ENCODE measurements at regions not wholly inside any gene's neighbourhood (a gene's known extent, or its start where the extent isn't known, plus 50 kb on each side); places are given as distances from the start of the nearest gene placed in this dataset.

- DNase-seq = no peak
Observed at GRCh38 chr22:47694536-47695130, 932.2 kb downstream of the TBC1D22A start.

- DNase-seq = no peak
Observed at GRCh38 chr22:47693606-47694005, 931.2 kb downstream of the TBC1D22A start.

- DNase-seq = no peak
Observed at GRCh38 chr22:47692811-47693210, 930.4 kb downstream of the TBC1D22A start.

- DNase-seq = no peak
Observed at GRCh38 chr22:47691152-47691895, 928.9 kb downstream of the TBC1D22A start.

- DNase-seq = no peak
Observed at GRCh38 chr22:47690586-47690985, 928.1 kb downstream of the TBC1D22A start.

- no peak for DNase-seq
Observed at GRCh38 chr22:47690166-47690565, 927.7 kb downstream of the TBC1D22A start.

GRCh38 chr22:47687776-47688175, 925.3 kb downstream of the TBC1D22A start:
- no peak for DNase-seq

GRCh38 chr22:47687346-47687655, 924.9 kb downstream of the TBC1D22A start:
- DNase-seq = no peak

GRCh38 chr22:47686594-47687345, 924.3 kb downstream of the TBC1D22A start:
- no peak for DNase-seq

- no peak for DNase-seq
Observed at GRCh38 chr22:47681411-47682165, 919.1 kb downstream of the TBC1D22A start.

GRCh38 chr22:47678636-47679287, 916.3 kb downstream of the TBC1D22A start:
- DNase-seq = no peak

GRCh38 chr22:47678048-47678447, 915.6 kb downstream of the TBC1D22A start:
- DNase-seq = no peak

- DNase-seq = no peak
Observed at GRCh38 chr22:47676685-47677084, 914.2 kb downstream of the TBC1D22A start.

GRCh38 chr22:47674600-47674999, 912.1 kb downstream of the TBC1D22A start:
- no peak for DNase-seq

GRCh38 chr22:47673557-47673956, 911.1 kb downstream of the TBC1D22A start:
- DNase-seq = no peak

- no peak for DNase-seq
Observed at GRCh38 chr22:47672526-47672925, 910.1 kb downstream of the TBC1D22A start.

GRCh38 chr22:47665151-47665550, 902.7 kb downstream of the TBC1D22A start:
- no peak for DNase-seq

GRCh38 chr22:47663615-47664605, 901.5 kb downstream of the TBC1D22A start:
- DNase-seq = no peak

GRCh38 chr22:47659467-47660223, 897.2 kb downstream of the TBC1D22A start:
- DNase-seq = no peak

- DNase-seq = no peak
Observed at GRCh38 chr22:47658182-47658581, 895.7 kb downstream of the TBC1D22A start.

GRCh38 chr22:47657224-47657623, 894.8 kb downstream of the TBC1D22A start:
- DNase-seq = no peak
